NCI-H2196 treated with DMSO at 0.1 percent for 48 hours (cell line): ENCODE measurements at regions not wholly inside any gene's neighbourhood (a gene's known extent, or its start where the extent isn't known, plus 50 kb on each side); places are given as distances from the start of the nearest gene placed in this dataset.
"Not testable (repeated sequence)": the region's sequence is repeated elsewhere in the genome, so short reads cannot be mapped to it uniquely, and the experiment has no call there.

Experiments used
- DNase-seq: peaks from one replicate; lab custom pipeline; 2025; ENCODE audit not compliant: unreplicated experiment; lab: John Stamatoyannopoulos, UW

DNA sequence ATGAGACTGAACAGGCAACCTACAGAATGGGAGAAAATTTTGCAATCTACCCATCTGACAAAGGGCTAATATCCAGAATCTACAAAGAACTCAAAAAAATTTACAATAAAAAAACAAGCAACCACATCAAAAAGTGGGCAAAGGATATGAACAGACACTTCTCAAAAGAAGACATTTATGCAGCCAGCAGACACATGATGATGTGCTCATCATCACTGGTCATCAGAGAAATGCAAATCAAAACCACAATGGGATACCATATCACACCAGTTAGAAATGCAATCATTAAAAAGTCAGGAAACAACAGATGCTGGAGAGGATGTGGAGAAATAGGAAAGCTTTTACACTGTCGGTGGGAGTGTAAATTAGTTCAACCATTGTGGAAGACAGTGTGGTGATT lies 51.7 kb upstream of the PAXBP1 start:
- DNase-seq: not testable (repeated sequence)

DNA sequence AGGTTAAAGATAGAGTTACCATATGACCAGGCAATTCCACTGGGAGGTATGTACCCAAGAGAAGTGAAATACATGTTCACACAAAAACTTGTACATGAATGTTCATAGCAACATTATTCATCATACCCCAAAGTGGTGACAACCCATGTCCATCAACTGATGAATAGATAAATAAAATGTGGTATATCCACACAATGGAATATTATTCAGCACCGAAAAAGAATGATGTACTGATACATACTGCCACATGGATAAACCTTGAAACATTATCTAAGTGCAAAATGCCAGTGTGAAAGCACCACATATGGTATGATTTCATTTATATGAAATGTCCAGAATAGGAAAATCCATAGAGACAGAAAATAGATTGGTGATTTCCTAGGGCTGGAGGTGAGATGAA lies 53.4 kb upstream of the PAXBP1 start:
- DNase-seq: no peak

DNA sequence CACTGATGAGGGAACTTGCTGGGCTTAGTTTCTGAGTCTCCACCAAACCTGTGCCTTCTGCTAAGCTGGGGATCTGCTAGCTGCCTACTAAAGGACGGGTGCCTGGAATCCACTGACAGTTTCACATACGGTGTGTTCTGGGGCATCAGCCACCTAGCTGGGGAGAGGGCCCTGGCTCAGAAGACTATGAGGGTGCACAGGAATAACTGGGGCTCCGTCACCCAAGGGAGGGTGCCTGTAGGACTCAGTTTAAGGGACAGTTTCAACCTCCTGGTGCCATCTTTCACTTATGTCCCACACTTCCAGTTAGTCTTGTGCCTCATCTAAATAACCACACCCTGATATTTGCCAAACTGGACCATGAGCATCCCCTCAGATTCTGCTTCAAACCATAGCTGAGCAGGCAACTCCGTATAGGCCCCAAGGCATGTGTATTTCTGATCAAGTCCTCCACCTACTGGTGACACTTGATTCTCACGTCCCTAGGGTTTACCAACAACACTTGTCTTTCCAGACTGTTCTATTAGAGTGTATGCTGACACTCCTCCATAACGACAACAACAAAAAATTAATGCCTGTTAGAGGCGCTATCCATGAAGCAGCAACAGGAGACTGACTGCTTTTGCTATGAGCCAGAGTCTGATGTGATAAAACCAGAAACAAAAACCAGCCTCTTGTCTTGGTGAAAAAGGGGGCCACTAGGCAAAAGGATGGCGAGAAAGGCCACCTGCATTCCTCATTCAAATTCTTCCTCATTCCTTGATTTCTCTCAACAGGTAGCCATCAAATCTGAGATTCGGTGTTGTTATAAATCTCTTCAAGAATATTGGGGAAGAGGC lies 55.0 kb upstream of the PAXBP1 start:
- DNase-seq: no peak

DNA sequence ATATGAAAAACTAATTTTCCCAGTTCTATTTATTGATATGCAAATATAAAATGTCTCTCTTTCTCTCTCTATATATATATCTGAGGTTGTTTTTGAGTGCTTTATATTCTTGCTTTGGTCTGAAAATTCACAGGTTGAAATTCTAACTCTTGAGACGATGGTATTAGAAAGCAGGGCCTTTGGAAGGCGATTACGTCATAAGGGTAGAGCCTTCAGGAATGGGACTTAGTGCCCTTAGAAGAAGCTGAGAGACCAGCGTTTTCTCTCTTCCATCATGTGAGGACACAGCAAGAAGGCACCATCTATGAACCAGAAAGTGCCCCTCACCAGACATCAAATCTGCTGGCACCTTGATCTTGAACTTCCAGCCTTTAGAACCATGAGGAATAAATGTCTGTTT lies 57.4 kb upstream of the PAXBP1 start:
- no peak for DNase-seq

DNA sequence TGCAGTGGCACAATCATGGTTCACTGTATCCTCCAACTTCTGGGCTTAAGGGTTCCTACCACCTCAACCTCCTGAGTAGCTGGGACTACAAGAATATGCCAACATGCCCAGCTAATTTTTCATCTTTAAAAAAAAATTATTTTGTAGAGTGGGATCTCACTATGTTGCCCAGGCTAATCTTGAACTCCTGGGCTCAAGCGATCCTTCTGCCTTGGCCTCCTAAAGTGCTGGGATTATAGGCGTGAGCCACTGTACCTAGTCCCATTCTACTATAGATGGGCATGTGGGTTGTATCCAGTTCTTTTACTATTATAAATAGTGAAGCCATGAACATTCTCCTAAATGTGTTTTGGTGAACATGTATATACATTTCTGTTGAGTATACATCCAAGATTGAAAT lies 57.9 kb upstream of the PAXBP1 start:
- DNase-seq: no peak

DNA sequence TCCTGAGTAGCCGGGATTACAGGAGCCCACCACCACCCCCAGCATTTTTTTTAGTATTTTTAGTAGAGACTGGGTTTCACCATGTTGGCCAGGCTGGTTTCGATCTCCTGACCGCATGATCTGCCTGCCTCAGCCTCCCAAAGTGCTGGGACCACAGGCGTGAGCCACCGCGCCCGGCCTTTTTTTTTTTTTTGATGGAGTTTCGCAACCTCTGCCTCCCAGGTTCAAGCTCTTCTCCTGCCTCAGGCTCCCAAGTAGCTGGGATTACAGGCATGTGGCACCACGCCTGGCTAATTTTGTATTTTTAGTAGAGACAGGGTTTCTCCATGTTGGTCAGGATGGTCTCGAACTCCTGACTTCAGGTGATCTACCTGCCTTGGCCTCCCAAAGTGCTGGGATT lies 60.2 kb upstream of the PAXBP1 start:
- DNase-seq: not testable (repeated sequence)

DNA sequence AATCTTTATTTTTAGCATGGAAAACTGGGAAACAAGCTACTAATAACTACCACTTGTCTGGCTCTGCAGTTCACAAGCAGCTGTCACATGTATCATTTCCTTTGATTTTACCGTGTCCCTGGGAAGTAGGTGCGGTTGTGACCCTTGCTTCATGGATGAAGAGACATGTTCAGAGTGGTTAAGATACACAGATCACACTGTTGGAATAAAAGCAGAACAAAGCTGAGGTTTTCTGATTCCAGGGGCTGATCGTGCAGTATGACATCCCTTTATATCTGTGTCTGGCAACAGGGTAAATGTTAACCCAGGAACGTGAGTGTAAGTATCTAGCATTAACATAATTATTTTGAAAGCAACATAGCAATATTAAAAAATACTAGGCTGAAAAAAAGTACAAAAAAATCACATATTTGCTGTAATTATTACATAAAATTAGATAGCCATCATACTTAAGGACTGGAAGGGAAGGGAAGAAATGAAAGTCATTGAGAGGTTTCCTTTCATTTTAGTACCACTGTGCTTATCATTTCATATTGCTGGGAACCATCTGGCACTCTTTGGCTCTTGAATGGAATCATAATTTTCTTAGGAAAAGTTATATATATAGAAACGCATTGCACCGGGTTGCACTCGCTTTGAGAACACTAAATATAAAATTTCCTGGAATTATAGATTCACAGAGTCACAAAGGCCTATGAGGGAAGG lies 62.8 kb upstream of the PAXBP1 start:
- DNase-seq: no peak

DNA sequence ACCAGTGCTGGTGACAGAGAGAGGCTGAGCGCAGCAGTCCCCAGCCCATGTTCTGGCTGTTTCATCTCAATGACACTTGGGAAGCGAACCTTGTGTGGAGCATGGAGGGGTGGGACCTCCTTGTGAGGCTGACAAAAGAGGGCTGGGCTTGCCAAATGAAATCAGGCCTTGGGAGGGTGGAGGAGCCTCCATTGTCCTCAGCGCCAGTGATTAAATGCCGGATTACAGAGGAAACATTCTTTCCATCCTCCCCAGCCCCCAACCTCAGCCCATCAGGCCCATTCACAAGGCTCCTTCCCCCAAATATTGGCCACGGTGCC lies 63.3 kb upstream of the PAXBP1 start:
- no peak for DNase-seq

DNA sequence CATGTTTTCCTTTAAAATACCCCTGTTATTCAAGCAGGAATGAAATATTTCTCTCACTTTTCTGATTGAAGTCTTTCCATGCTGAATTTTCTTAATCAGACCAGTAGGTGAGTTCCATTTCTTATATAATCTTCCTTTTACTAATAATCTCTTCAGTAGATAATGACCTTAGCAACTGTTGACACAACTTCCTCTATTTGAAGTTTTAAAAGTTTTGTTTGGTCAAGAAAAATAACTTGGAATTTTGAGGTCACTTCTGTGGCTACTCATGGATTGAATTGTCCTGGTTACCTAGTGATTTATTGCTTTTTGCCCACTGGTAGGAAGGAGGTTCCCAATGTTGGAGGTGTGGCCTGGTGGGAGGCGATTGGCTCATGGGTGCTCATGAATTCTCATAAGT lies 70.6 kb upstream of the PAXBP1 start:
- DNase-seq: no peak

DNA sequence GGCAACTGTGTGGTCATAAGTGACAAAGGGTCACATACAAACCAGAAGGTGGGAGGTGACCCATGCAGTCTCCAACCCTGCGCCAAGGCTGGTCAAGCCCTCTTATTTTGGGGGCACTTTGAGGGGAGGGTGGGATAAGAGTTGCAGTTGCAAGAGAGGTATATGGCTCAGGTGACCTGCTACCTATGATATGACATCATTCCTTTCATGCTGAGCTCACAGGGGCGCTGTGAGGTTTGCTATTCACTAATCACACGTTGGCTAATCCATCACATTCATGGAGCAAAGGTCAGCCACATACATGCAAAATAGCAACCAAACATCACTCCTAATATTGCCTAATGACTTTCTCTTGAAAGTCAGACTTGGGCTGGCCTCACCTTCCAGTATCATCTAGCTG lies 72.0 kb upstream of the PAXBP1 start:
- DNase-seq: no peak

DNA sequence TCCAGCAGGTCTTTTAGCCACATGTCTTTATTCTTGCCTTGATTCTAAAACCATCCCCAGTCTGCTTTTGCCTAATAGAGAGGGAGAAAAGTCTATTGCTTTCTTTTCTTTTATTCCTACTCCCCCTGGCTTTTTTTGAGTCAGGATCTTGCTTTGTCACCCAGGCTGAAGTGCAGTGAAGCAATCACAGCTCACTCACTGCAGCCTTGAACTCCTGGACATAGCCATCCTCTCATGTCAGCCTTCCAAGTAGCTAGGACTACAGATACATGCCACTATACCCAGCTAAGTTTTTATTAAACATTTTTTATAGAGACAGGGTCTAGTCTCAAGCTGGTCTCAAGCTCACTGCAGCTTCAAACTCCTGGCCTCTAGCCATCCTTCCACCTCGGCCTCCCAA lies 72.5 kb upstream of the PAXBP1 start:
- DNase-seq: no peak

DNA sequence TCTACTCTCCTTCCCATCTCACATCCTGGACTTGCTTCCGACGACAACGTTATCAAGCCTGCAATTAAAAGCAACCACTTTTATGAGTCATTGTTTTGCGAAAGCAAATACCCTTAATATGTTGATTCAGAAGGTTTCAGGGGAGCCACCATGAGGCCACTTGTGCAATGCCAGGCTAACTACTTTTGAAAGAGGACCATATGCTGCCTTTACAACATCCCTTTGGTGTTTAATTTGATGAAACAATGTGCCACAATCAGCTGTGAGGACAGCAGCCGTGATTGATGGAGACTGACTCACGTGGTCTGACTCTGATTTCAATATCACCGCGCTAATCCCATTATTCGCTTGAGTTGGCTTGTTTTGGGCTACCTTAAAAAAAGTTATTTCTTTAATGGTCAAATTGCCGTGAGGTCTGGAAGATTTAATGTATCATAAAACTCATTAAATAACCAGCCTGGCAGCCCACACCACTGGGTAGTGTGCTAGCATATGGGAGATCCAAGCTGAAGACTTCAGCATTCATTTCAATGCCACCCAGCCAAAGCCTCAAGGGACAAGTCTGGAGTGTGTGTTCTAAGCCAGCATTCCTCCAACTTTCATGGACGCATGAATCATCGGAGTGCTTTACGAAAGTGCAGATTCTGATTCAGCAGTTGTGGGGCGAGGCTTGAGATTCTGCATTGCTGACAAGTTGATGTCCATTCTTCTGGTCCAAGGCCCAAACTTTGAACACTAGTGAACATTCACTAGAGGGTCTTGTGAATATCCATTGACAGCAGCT lies 73.3 kb upstream of the PAXBP1 start:
- no peak for DNase-seq

DNA sequence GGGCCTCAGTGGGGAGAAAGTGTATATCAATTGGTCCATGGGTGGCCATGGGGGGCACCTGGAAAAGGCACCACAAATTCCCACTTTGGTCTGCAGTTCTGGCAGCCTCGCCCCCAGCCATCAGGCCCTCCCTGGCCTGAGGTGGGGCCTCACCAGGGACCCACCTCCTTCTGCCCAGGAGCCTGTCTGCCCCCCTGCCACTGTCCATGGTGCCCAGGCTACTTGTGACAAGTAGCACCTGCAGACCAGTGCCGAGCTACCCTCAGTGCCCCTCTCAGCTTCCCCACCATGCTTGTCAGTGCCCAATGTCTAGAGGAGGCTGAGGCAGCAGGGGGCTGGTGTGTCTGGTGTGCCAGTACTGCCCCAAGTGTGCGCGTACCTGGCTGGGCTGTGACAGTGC lies 87.1 kb upstream of the PAXBP1 start:
- no peak for DNase-seq

DNA sequence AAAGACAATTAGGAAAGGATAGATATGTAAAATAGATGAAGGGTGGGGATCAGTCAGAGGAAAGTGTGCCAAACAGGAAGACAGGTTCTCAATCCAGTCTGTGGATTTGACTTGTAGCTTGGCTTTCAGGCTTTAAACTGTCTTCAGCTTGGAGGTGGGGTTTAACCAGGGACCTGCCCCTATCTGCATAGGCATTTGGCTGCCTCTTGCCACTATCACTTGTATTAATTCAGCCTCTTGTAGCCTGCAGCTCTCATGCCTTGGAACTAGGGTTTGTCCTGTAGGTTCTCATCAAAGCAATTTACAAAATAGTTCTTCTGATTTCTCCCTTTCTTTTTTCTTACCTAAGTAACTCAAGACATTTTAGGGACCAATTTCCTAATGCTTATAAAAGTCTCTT lies 88.8 kb upstream of the PAXBP1 start:
- DNase-seq: no peak

DNA sequence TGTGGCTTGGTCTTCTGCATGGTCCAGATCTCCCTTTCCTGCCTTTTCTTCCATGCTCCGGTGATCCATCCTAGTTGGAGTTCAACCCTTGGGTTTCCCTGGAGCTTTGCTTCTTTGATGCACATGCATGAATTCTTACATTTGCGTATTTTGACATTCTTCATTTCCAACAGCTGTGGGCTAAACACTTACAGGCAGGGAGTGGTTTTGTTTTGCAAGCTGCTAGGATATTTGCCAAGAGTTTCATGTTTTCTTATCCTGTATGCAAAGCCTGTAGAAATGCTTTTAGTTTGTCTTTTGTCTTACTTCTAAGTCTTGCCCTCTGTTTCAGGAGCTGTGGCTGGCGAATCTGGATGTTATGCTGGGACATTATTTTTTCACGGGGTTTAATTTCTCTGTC lies 90.3 kb upstream of the PAXBP1 start:
- no peak for DNase-seq

DNA sequence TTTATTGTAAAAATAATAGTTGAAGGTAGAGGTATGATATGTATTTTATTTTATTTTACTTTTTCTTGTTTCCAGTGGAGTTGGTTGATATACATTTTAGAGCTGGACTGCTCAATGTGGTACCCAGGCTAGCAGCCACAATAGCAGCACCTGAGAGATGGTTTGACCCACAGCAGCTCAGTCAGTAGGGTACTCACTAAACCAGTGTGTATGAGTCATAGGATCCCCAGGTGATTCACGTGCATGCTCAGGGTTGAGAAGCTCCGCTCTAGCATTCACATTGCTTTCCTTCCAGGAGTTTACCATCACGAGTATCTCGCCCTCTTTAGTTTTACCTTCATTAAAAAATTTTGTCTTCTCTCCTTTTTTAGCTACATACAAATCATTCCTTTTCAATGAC lies 96.0 kb upstream of the PAXBP1 start:
- DNase-seq: no peak

DNA sequence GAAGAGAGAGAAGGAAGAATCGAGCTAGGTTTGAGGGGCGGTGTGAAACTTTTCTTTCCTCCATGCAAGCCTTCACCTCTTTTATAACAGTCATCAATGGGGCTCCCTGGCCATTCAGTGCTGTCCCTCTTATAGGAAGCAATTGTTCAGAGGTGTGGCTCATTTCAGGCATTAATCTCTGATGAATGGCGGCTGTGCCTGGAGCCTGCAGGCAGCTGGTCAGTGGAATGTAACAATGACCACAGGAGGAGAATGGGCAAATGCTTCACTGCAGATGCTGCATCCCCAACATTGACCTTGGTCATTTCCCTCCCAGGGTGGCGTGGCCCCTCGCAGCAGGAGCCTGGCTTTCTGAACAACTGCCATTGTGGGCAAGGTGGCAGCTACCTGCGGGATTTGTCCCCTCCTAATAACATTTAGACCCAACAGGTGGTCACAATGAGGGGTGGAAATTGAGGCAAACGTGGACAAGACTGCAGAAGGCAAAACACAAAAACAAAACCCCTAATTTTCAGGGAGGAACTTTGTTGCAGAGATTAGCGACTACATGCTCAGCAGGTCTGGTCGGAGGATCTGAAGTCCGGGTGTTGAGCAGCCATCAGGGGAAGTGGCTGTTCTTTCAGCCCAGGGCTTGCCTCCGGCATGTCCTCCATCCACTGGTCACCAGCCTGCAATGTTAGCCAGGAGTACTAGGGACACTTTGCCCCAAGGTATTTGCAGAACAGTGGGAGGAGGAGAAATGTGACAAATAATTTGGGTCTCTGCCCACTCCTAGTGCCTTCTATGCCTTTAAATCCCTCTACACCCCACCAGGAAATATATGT lies 97.3 kb upstream of the PAXBP1 start:
- no peak for DNase-seq

DNA sequence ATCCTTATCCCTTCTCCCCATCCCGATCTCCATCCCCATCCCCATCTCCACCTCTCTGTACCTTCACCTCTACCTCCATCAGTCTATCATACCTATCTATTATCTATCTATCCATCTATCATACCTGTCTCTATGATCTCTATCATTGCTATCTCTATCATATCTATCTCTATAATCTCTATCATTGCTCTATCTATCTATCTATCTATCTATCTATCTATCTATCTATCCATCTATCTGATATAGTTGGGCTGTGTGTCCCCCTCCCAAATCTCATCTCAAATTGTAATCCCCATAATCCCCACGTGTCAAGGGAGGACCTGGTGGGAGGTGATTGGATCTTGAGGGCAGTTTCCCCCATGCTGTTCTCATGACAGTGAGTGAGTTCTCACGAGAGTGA lies 97.9 kb upstream of the PAXBP1 start:
- no peak for DNase-seq

DNA sequence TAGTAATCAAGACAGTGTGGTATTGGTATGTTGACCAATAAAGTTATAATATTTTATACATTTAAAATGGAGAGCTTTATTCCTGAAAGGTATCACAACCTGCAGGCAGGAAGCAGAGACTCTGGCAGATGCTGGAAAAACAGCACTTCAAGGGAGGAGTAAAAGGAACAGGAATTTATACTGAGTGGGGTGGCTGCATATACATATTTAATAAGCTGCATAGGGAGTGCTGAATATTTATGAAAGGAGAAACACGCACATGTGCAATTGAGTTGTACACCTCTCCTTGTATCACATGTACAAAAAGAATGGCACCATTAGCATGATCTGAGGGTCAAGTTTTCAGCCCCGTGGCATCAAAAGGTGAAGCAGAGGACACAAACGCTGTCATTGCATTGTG lies 104.9 kb upstream of the PAXBP1 start:
- no peak for DNase-seq

DNA sequence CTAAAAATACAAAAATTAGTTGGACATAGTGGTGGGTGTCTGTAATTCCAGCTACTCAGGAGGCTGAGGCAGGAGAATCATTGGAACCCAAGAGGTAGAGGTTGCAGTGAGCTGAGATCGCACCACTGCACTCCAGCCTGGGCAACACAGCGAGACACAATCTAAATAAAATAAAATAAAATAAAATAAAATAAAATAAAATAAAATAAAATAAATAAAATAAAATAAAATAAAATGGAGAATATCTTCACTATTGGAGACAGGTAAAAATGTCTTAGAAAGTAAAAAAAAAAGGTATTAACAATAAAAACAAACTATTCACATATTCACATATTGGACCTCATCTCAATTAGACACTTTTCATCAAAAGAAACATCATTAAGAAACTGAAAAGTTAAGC lies 106.3 kb upstream of the PAXBP1 start:
- not testable (repeated sequence) for DNase-seq

DNA sequence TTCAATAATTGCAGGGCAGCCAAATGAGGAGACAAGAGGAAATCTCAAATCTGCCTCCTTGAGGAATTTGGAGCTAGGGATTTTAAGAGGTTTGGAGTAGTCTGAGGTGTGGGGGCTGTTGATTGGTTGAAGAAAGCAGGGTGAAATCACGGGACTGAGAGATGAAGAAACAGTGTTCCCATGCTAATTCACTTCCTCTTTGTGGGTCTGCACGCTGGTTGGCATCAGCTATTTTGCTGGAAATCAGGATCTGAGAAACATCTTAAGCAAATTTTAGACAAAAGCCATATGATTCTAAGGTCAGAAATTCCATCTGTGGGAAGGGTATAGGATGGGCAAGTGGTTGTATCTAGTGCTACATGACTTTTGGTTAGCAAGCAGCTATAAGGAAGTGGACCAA lies 107.1 kb upstream of the PAXBP1 start:
- no peak for DNase-seq
